HEK293 (cell line): ENCODE measurements at regions not wholly inside any gene's neighbourhood (a gene's known extent, or its start where the extent isn't known, plus 50 kb on each side); places are given as distances from the start of the nearest gene placed in this dataset.

Experiments used
- CTCF ChIA-PET: fragments of 350-600 bp; formaldehyde crosslinking; extraction: SDS; loops from one replicate; lab custom pipeline; 2021; ENCODE audit warnings: antibody characterized with exemption; lab: Yijun Ruan, JAX
- POLR2A ChIA-PET: fragments of 300-600 bp; formaldehyde crosslinking; extraction: SDS; loops from one replicate; lab custom pipeline; 2020; ENCODE audit warnings: antibody characterized with exemption, inconsistent platforms; lab: Yijun Ruan, JAX
- H3K27ac ChIP-seq: fragments of 200-500 bp; sonication (Bioruptor generic); 2 replicates; pipeline ENCODE4 v1.5.1; 2014; ENCODE audit warnings: low read depth, low read length, control low read depth, inconsistent platforms; ENCODE audit errors: extremely low read depth
- H3K36me3 ChIP-seq, 2 experiments: fragments of 200-500 bp in 1 of 2; sonication (Bioruptor generic) in 1 of 2; 1 replicate in 1 of 2; 2 replicates in 1 of 2; pipeline ENCODE4 v1.5.1; 2014 to 2017; ENCODE audit warnings: inconsistent platforms in 2 of 2, low read length in 2 of 2; ENCODE audit not compliant: control insufficient read depth in 2 of 2, insufficient read depth in 1 of 2
- H3K4me1 ChIP-seq: fragments of 200-500 bp; sonication (Bioruptor generic); 2 replicates; pipeline ENCODE4 v1.5.1; 2014; ENCODE audit warnings: mild to moderate bottlenecking, low read length, inconsistent platforms; ENCODE audit not compliant: control insufficient read depth, insufficient read depth
- H3K4me3 ChIP-seq: 2 replicates; pipeline ENCODE4 v1.5.1; 2011; ENCODE audit warnings: low read depth, mild to moderate bottlenecking, control low read depth, low read length, moderate library complexity
- H3K9me3 ChIP-seq: fragments of 200-500 bp; sonication (Bioruptor generic); 2 replicates; pipeline ENCODE4 v1.5.1; 2014; ENCODE audit warnings: low read depth, low read length, inconsistent platforms; ENCODE audit not compliant: control insufficient read depth, insufficient read depth
- BCL11B ChIP-seq: fragments of 450-650 bp; formaldehyde crosslinking; IDR thresholded peaks from 2 replicates; pipeline ENCODE4 v1.5.1; 2016; ENCODE audit warnings: low read depth, missing biosample characterization, missing genetic modification characterization
- FEZF1 ChIP-seq: fragments of 450-650 bp; formaldehyde crosslinking; IDR thresholded peaks from 2 replicates; pipeline ENCODE4 v1.5.1; 2016; ENCODE audit warnings: missing biosample characterization, missing genetic modification characterization
- IKZF3 ChIP-seq: fragments of 450-650 bp; IDR thresholded peaks from 2 replicates; pipeline ENCODE4 v1.5.0; 2018; ENCODE audit warnings: missing biosample characterization, mild to moderate bottlenecking, missing genetic modification characterization, moderate library complexity
- KLF1 ChIP-seq: fragments of 450-650 bp; formaldehyde crosslinking; IDR thresholded peaks from 2 replicates; pipeline ENCODE4 v1.5.1; 2016; ENCODE audit warnings: missing biosample characterization, missing genetic modification characterization
- KLF7 ChIP-seq: fragments of 450-650 bp; formaldehyde crosslinking; IDR thresholded peaks from 2 replicates; pipeline ENCODE4 v1.5.1; 2016; ENCODE audit warnings: missing biosample characterization, missing genetic modification characterization, borderline replicate concordance
- SCRT2 ChIP-seq: fragments of 450-650 bp; formaldehyde crosslinking; IDR thresholded peaks from 2 replicates; pipeline ENCODE4 v1.5.1; 2016; ENCODE audit warnings: missing biosample characterization, missing genetic modification characterization
- ZBTB10 ChIP-seq: fragments of 450-650 bp; formaldehyde crosslinking; IDR thresholded peaks from 2 replicates; pipeline ENCODE4 v1.5.1; 2016; ENCODE audit warnings: missing biosample characterization, missing genetic modification characterization
- ZBTB48 ChIP-seq: fragments of 450-650 bp; formaldehyde crosslinking; IDR thresholded peaks from 2 replicates; pipeline ENCODE4 v1.5.1; 2016; ENCODE audit warnings: missing biosample characterization, missing genetic modification characterization
- ZEB2 ChIP-seq: fragments of 450-650 bp; formaldehyde crosslinking; IDR thresholded peaks from 2 replicates; pipeline ENCODE4 v1.5.1; 2016; ENCODE audit warnings: missing biosample characterization, missing genetic modification characterization
- ZNF10 ChIP-seq: fragments of 450-650 bp; formaldehyde crosslinking; IDR thresholded peaks from 2 replicates; pipeline ENCODE4 v1.5.1; 2017; ENCODE audit warnings: missing biosample characterization, missing genetic modification characterization
- ZNF114 ChIP-seq: fragments of 450-650 bp; formaldehyde crosslinking; IDR thresholded peaks from 2 replicates; pipeline ENCODE4 v1.5.0; 2017; ENCODE audit warnings: missing biosample characterization, missing genetic modification characterization
- ZNF140 ChIP-seq: fragments of 450-650 bp; formaldehyde crosslinking; IDR thresholded peaks from 2 replicates; pipeline ENCODE4 v1.5.1; 2016; ENCODE audit warnings: missing biosample characterization, missing genetic modification characterization
- ZNF155 ChIP-seq: fragments of 450-650 bp; formaldehyde crosslinking; IDR thresholded peaks from 2 replicates; pipeline ENCODE4 v1.5.1; 2016; ENCODE audit warnings: missing biosample characterization, missing genetic modification characterization
- ZNF174 ChIP-seq: fragments of 450-650 bp; formaldehyde crosslinking; IDR thresholded peaks from 2 replicates; pipeline ENCODE4 v1.5.0; 2017; ENCODE audit warnings: missing biosample characterization, mild to moderate bottlenecking, missing genetic modification characterization
- ZNF19 ChIP-seq: fragments of 450-650 bp; formaldehyde crosslinking; IDR thresholded peaks from 2 replicates; pipeline ENCODE4; 2016; ENCODE audit warnings: missing biosample characterization, missing genetic modification characterization, low read depth
- ZNF202 ChIP-seq: fragments of 450-650 bp; formaldehyde crosslinking; IDR thresholded peaks from 2 replicates; pipeline ENCODE4 v1.5.1; 2016; ENCODE audit warnings: missing biosample characterization, missing genetic modification characterization, borderline replicate concordance
- ZNF23 ChIP-seq: fragments of 450-650 bp; formaldehyde crosslinking; IDR thresholded peaks from 2 replicates; pipeline ENCODE4 v1.5.1; 2016; ENCODE audit warnings: missing biosample characterization, missing genetic modification characterization, borderline replicate concordance
- ZNF248 ChIP-seq: fragments of 450-650 bp; formaldehyde crosslinking; IDR thresholded peaks from 2 replicates; pipeline ENCODE4 v1.5.1; 2017; ENCODE audit warnings: missing biosample characterization, missing genetic modification characterization
- ZNF350 ChIP-seq: fragments of 450-650 bp; formaldehyde crosslinking; IDR thresholded peaks from 2 replicates; pipeline ENCODE4 v1.5.0; 2017; ENCODE audit warnings: missing biosample characterization, mild to moderate bottlenecking, missing genetic modification characterization
- ZNF521 ChIP-seq: fragments of 450-650 bp; formaldehyde crosslinking; IDR thresholded peaks from 2 replicates; pipeline ENCODE4 v1.5.1; 2017; ENCODE audit warnings: missing biosample characterization, mild to moderate bottlenecking, missing genetic modification characterization
- ZNF596 ChIP-seq: fragments of 450-650 bp; IDR thresholded peaks from 2 replicates; pipeline ENCODE4 v1.5.0; 2018; ENCODE audit warnings: missing biosample characterization, mild to moderate bottlenecking, missing genetic modification characterization, moderate library complexity
- ZNF639 ChIP-seq: fragments of 450-650 bp; formaldehyde crosslinking; IDR thresholded peaks from 2 replicates; pipeline ENCODE4 v1.5.1; 2016; ENCODE audit warnings: missing biosample characterization, missing genetic modification characterization
- ZNF677 ChIP-seq: fragments of 450-650 bp; IDR thresholded peaks from 2 replicates; pipeline ENCODE4 v1.5.0; 2018; ENCODE audit warnings: missing biosample characterization, mild to moderate bottlenecking, missing genetic modification characterization, moderate library complexity
- ZNF792 ChIP-seq: fragments of 450-650 bp; formaldehyde crosslinking; IDR thresholded peaks from 2 replicates; pipeline ENCODE4 v1.5.1; 2016; ENCODE audit warnings: missing biosample characterization, missing genetic modification characterization
- ZNF830 ChIP-seq: fragments of 450-650 bp; IDR thresholded peaks from 2 replicates; pipeline ENCODE4 v1.5.0; 2018; ENCODE audit warnings: missing biosample characterization, missing genetic modification characterization, low read depth, mild to moderate bottlenecking, moderate library complexity

GRCh38 chr1:216884614-216885229 lies 161.5 kb upstream of the ESRRG start:
- Histone ChIP-seq H3K4me3 (no peak overlapping the region), H3K4me1 (no peaks in the 10 kb centered on the region), H3K27ac (no peak overlapping the region), H3K9me3 (no peaks in the 10 kb centered on the region), H3K36me3 (no peaks in the 10 kb centered on the region)
- TF ChIP-seq ZNF521 (tag by site-specific recombination) (no peak), ZNF792 (no peak), ZNF677 (tag by site-specific recombination) (no peak), FEZF1 (tag by site-specific recombination) (no peak), ZBTB48 (tag by site-specific recombination) (no peak), ZNF10 (tag by site-specific recombination) (no peak), ZNF114 (tag by site-specific recombination) (no peak), ZEB2 (tag by site-specific recombination) (no peak)
- POLR2A ChIA-PET = no interaction called here
- CTCF ChIA-PET = no interaction called here

DNA sequence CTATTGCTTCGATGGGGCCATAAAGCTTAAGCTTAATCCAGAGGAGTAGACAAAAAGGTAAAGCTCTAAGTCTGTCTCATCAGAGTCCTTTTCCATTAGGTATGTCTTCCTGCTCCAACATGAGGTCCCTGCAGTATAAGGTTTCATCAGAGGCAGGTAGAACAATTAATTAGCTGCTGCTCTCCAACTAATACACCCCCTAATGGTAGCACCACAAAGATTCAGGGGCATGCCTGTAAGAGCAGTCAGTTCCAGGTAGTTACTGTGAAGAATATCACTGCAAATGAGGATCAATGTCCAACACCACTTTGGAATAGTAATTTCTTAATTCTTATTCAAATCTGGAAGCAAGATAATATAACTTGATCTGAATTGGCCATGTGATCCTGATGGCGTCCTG lies 160.3 kb upstream of the ESRRG start:
- POLR2A ChIA-PET = no interaction called here
- Histone ChIP-seq H3K9me3 (no peaks in the 10 kb centered on the region), H3K4me1 (no peaks in the 10 kb centered on the region), H3K4me3 (no peak overlapping the region), H3K36me3 (no peaks in the 10 kb centered on the region), H3K27ac (no peak overlapping the region)
- CTCF ChIA-PET = no interaction called here
- TF ChIP-seq ZNF350 (no peak), ZBTB10 (tag by site-specific recombination) (no peak), ZNF202 (tag by site-specific recombination) (no peak), ZNF19 (no peak), ZNF140 (no peak), BCL11B (tag by site-specific recombination) (no peak), ZNF830 (no peak), ZNF639 (tag by site-specific recombination) (no peak), ZNF174 (tag by site-specific recombination) (no peak), ZNF248 (tag by site-specific recombination) (no peak), ZNF23 (tag by site-specific recombination) (no peak), SCRT2 (tag by site-specific recombination) (no peak), ZNF596 (tag by site-specific recombination) (no peak), ZNF155 (tag by site-specific recombination) (no peak), KLF1 (tag by site-specific recombination) (no peak), IKZF3 (tag by site-specific recombination) (no peak), KLF7 (no peak)
